ENCODE measurements at regions not wholly inside any gene's neighbourhood (a gene's known extent, or its start where the extent isn't known, plus 50 kb on each side); places are given as distances from the start of the nearest gene placed in this dataset.

GRCh38 chr16:22691335-22691734, 122.6 kb upstream of the HS3ST2 start:
- no peaks in the 10 kb centered on the region for H3K4me1 Mint-ChIP-seq
- H3K27me3 Mint-ChIP-seq (ENCODE audit: low read depth): no peaks in the 10 kb centered on the region
- no peak overlapping the region for H3K56ac ChIP-seq (ENCODE audit: insufficient read length, low read depth, low read length)

More at GRCh38 chr16:22691335-22691734, 122.6 kb upstream of the HS3ST2 start:
- Histone ChIP-seq H3K79me2 (ENCODE audit: insufficient read depth, low read length) (no peaks in the 10 kb centered on the region), H3K18ac (ENCODE audit: insufficient read length, low read depth, low read length) (no peak overlapping the region), H3K4ac (ENCODE audit: low read depth, low read length) (no peak overlapping the region), H4K8ac (replicated peaks; ENCODE audit: insufficient read length, low read depth, low read length) (no peak overlapping the region), H3K9me3 (ENCODE audit: control insufficient read depth, low read depth, low read length) (peaks cover 4% of the 10 kb centered on the region), H3K9ac (ENCODE audit: extremely low read depth, insufficient read length, low read length) (no peak overlapping the region), H4K20me1 (ENCODE audit: control insufficient read depth, insufficient read depth, insufficient read length) (no peaks in the 10 kb centered on the region), H3K14ac (ENCODE audit: insufficient read depth, low read length) (no peak overlapping the region), H2BK12ac (ENCODE audit: insufficient read length, low read depth, low read length) (no peak overlapping the region), H3K23me2 (ENCODE audit: insufficient read length, low read depth, low read length, poor library complexity, severe bottlenecking) (no peaks in the 10 kb centered on the region), H2BK120ac (ENCODE audit: low read depth, low read length, poor library complexity, severe bottlenecking) (no peak overlapping the region), H2AK5ac (ENCODE audit: insufficient read length, low read length) (no peak overlapping the region), H3K79me1 (ENCODE audit: insufficient read depth, low read depth, low read length, poor library complexity, severe bottlenecking) (no peaks in the 10 kb centered on the region), H3K4me2 (ENCODE audit: insufficient read depth, insufficient read length, low read length) (no peak overlapping the region), H3T11ph (ENCODE audit: low read length) (no peak overlapping the region), H4K91ac (ENCODE audit: insufficient read length, low read depth, low read length) (no peak overlapping the region), H2BK5ac (ENCODE audit: insufficient read length, low read length) (no peak overlapping the region), H3K23ac (ENCODE audit: insufficient read length, low read depth, low read length) (no peak overlapping the region), H3K27me3 (ENCODE audit: insufficient read depth, low read length) (no peaks in the 10 kb centered on the region), H3K27ac (ENCODE audit: insufficient read length, low read depth, low read length) (no peak overlapping the region), H3K4me1 (ENCODE audit: insufficient read depth, low read length) (no peaks in the 10 kb centered on the region), H4K5ac (ENCODE audit: insufficient read length, low read depth, low read length) (no peak overlapping the region), H2BK20ac (ENCODE audit: low read depth, low read length, poor library complexity, severe bottlenecking) (no peak overlapping the region), H2AFZ (ENCODE audit: low read length) (no peak overlapping the region), H2BK15ac (ENCODE audit: low read depth, low read length) (no peak overlapping the region)
- H3K9me3 Mint-ChIP-seq: peaks cover 7 to 9% of the 10 kb centered on the region in 2 experiments
- H3K36me3 Mint-ChIP-seq (ENCODE audit: insufficient read depth in 1 of 3, low read depth in 3 of 3): peaks cover 3 to 8% (median 4%) of the 10 kb centered on the region in 3 experiments; a peak in 4 of 7 replicates
- no peak for DNase-seq
- WGBS (ENCODE audit: extremely low coverage, insufficient read length, low lambda C conversion rate): no CpG with 5 or more reads among the region's 3 CpGs
- no peak overlapping the region for H3K4me3 Mint-ChIP-seq
- H3K27ac Mint-ChIP-seq: no peak overlapping the region
- no peak for TF ChIP-seq CTCF (conservative IDR thresholded peaks at IDR 0.05)
